ENCODE measurements at regions not wholly inside any gene's neighbourhood (a gene's known extent, or its start where the extent isn't known, plus 50 kb on each side); places are given as distances from the start of the nearest gene placed in this dataset.

GRCh38 chr5:167965710-167966109 lies 325.7 kb upstream of the WWC1 start:
- peak; percentile 9 for FAIRE-seq

DNA sequence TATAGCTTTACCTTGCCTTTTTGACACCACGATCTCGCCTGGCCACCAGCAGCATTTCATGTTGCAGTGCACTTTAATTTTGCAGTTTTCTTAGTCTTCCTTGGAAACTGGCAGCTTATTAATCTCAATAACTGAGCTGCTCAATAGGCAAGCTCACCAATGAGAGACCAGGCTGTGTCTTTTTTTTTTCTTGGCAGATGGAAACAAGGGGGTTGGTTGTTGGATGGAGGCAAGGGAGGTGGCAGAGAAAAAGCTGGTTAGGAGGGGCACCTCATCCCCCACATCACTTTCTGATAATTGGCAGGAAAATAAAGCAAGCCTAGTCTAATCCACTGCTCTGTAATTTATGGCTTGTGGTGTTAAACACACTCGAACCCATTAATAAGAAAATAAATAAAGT lies 324.5 kb upstream of the WWC1 start:
- no peak overlapping the region for H3K27ac ChIP-seq (ENCODE audit: control insufficient read depth, insufficient read depth, low read length)
- no peaks in the 10 kb centered on the region for H3K9me3 ChIP-seq (ENCODE audit: control insufficient read depth, low read depth, low read length)
- dilution Hi-C loops (cut with MboI; ENCODE audit: extremely low pct_ligation_motif_present, low sequenced_read_pairs): no loop called here
- H3K27me3 ChIP-seq (ENCODE audit: control insufficient read depth, extremely low read depth, insufficient read depth, low read length): no peaks in the 10 kb centered on the region
- peaks cover 13% of the 10 kb centered on the region in 2 experiments for H3K36me3 ChIP-seq (ENCODE audit: control insufficient read depth in 2 of 2, extremely low read depth in 1 of 2, insufficient read depth in 2 of 2, low read length in 2 of 2)
- no peak overlapping the region for H3K4me2 ChIP-seq (ENCODE audit: control insufficient read depth, extremely low read depth, insufficient read depth, low read depth, low read length)
- H3K4me3 ChIP-seq (ENCODE audit: control insufficient read depth in 2 of 3, extremely low read depth in 1 of 3, insufficient read depth in 2 of 3, low read depth in 1 of 3, low read length in 3 of 3): no peak overlapping the region
- no peak overlapping the region for H2AFZ ChIP-seq (ENCODE audit: control insufficient read depth, low read length)
- DNase-seq (ENCODE audit: low read depth, low spot score) (no peak), FAIRE-seq (no peak)
- no peaks in the 10 kb centered on the region for H3K4me1 ChIP-seq (ENCODE audit: control insufficient read depth, extremely low read depth, insufficient read depth, low read length)
- H3K9me1 ChIP-seq (ENCODE audit: control insufficient read depth, extremely low read depth, insufficient read depth, low read length): peaks cover 2% of the 10 kb centered on the region
- H3K9ac ChIP-seq (ENCODE audit: control insufficient read depth, extremely low read depth, insufficient read depth, low read length): no peak overlapping the region
- TF ChIP-seq EZH2 (IDR thresholded peaks at IDR 0.05; ENCODE audit: low read length): no peak
- H3K79me2 ChIP-seq (ENCODE audit: control insufficient read depth, insufficient read depth, low read length): peaks cover 48% of the 10 kb centered on the region
- peaks cover 4% of the 10 kb centered on the region for H4K20me1 ChIP-seq (ENCODE audit: control insufficient read depth, extremely low read depth, insufficient read depth, low read length)

More at GRCh38 chr5:167965710-167966109, 325.7 kb upstream of the WWC1 start:
- dilution Hi-C loops (cut with MboI; ENCODE audit: extremely low pct_ligation_motif_present, low sequenced_read_pairs): no loop called here
- Histone ChIP-seq H3K27me3 (ENCODE audit: control insufficient read depth, extremely low read depth, insufficient read depth, low read length) (no peaks in the 10 kb centered on the region), H3K9me1 (ENCODE audit: control insufficient read depth, extremely low read depth, insufficient read depth, low read length) (peaks cover 2% of the 10 kb centered on the region), H4K20me1 (ENCODE audit: control insufficient read depth, extremely low read depth, insufficient read depth, low read length) (peaks cover 4% of the 10 kb centered on the region), H3K4me2 (ENCODE audit: control insufficient read depth, extremely low read depth, insufficient read depth, low read depth, low read length) (no peak overlapping the region), H3K79me2 (ENCODE audit: control insufficient read depth, insufficient read depth, low read length) (peaks cover 53% of the 10 kb centered on the region), H3K27ac (ENCODE audit: control insufficient read depth, insufficient read depth, low read length) (no peak overlapping the region), H3K36me3 (ENCODE audit: control insufficient read depth in 2 of 2, extremely low read depth in 1 of 2, insufficient read depth in 2 of 2, low read length in 2 of 2) (peaks cover 12 to 13% of the 10 kb centered on the region in 2 experiments), H2AFZ (ENCODE audit: control insufficient read depth, low read length) (no peak overlapping the region), H3K4me1 (ENCODE audit: control insufficient read depth, extremely low read depth, insufficient read depth, low read length) (no peaks in the 10 kb centered on the region), H3K4me3 (ENCODE audit: control insufficient read depth in 2 of 3, extremely low read depth in 1 of 3, insufficient read depth in 2 of 3, low read depth in 1 of 3, low read length in 3 of 3) (no peak overlapping the region), H3K9me3 (ENCODE audit: control insufficient read depth, low read depth, low read length) (no peaks in the 10 kb centered on the region), H3K9ac (ENCODE audit: control insufficient read depth, extremely low read depth, insufficient read depth, low read length) (no peak overlapping the region)
- DNase-seq (ENCODE audit: low read depth, low spot score): no peak
- TF ChIP-seq EZH2 (IDR thresholded peaks at IDR 0.05; ENCODE audit: low read length) (no peak), CTCF (optimal IDR thresholded peaks at IDR 0.05 in 1 of 3, IDR thresholded peaks at IDR 0.05 in 1 of 3, conservative IDR thresholded peaks at IDR 0.05 in 1 of 3; ENCODE audit: extremely low read depth in 1 of 3, insufficient read depth in 2 of 3, low read length in 3 of 3) (no peak)

DNA sequence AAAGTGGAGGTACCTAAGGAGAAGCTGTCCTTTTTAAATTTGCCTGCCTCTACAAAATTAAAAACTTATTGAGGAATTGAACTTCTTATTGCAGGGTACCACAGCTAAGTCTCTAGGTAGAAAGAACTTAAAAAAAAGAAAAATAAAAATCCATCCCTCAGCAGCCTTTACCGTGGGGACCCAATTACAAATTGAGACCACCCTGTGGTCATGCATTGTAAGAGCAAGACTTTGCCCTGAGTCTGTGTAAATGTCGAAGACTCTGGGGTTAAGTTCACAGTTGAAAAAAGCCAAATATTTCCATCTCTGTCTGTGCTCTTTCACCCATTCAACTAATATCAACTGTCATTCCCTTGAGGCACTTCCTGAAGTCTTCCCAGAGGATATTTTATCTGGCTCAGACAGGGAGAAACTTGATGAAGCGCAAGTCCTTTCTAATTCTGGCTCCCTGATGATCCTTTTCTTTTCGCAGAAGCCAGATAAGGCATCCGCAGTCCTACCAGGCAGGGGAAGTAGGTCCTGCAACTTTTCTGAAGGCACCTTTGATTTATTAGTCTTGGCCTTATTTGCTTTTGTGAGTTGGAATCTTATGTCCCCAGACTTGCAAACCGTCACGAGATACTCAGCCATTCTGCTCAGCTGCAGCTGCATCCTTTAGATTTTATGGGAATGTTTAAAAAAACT lies 323.8 kb upstream of the WWC1 start:
- H2AFZ ChIP-seq (ENCODE audit: control insufficient read depth, low read length): no peak overlapping the region
- no peak overlapping the region for H3K4me2 ChIP-seq (ENCODE audit: control insufficient read depth, extremely low read depth, insufficient read depth, low read depth, low read length)
- H3K27me3 ChIP-seq (ENCODE audit: control insufficient read depth, extremely low read depth, insufficient read depth, low read length): no peaks in the 10 kb centered on the region
- no peak overlapping the region for H3K27ac ChIP-seq (ENCODE audit: control insufficient read depth, insufficient read depth, low read length)
- H3K4me3 ChIP-seq (ENCODE audit: control insufficient read depth in 2 of 3, extremely low read depth in 1 of 3, insufficient read depth in 2 of 3, low read depth in 1 of 3, low read length in 3 of 3): no peak overlapping the region
- peaks cover 4% of the 10 kb centered on the region for H4K20me1 ChIP-seq (ENCODE audit: control insufficient read depth, extremely low read depth, insufficient read depth, low read length)
- DNase-seq (ENCODE audit: low read depth, low spot score) (no peak), FAIRE-seq (peak; percentile 29)
- dilution Hi-C loops (cut with MboI; ENCODE audit: extremely low pct_ligation_motif_present, low sequenced_read_pairs): no loop called here
- TF ChIP-seq EZH2 (IDR thresholded peaks at IDR 0.05; ENCODE audit: low read length) (no peak), CTCF (optimal IDR thresholded peaks at IDR 0.05 in 1 of 3, IDR thresholded peaks at IDR 0.05 in 1 of 3, conservative IDR thresholded peaks at IDR 0.05 in 1 of 3; ENCODE audit: extremely low read depth in 1 of 3, insufficient read depth in 2 of 3, low read length in 3 of 3) (no peak)
- H3K9me1 ChIP-seq (ENCODE audit: control insufficient read depth, extremely low read depth, insufficient read depth, low read length): peaks cover 2% of the 10 kb centered on the region
- H3K9ac ChIP-seq (ENCODE audit: control insufficient read depth, extremely low read depth, insufficient read depth, low read length): no peak overlapping the region
- peaks cover 10 to 13% of the 10 kb centered on the region in 2 experiments for H3K36me3 ChIP-seq (ENCODE audit: control insufficient read depth in 2 of 2, extremely low read depth in 1 of 2, insufficient read depth in 2 of 2, low read length in 2 of 2)
- H3K4me1 ChIP-seq (ENCODE audit: control insufficient read depth, extremely low read depth, insufficient read depth, low read length): no peaks in the 10 kb centered on the region
- H3K9me3 ChIP-seq (ENCODE audit: control insufficient read depth, low read depth, low read length): no peaks in the 10 kb centered on the region
- peaks cover 42% of the 10 kb centered on the region for H3K79me2 ChIP-seq (ENCODE audit: control insufficient read depth, insufficient read depth, low read length)

Measured in keratinocyte (primary cell).